Neural cell (in vitro differentiated cells): ENCODE measurements at regions not wholly inside any gene's neighbourhood (a gene's known extent, or its start where the extent isn't known, plus 50 kb on each side); places are given as distances from the start of the nearest gene placed in this dataset.

Experiments used
- H2AFZ ChIP-seq: fragments of 200-600, 300-800 bp; sonication (generic), shearing (Covaris generic); 2 replicates; pipeline ENCODE4 v1.6.0; 2014; ENCODE audit warnings: low read depth, mild to moderate bottlenecking, antibody characterized with exemption, low read length, moderate library complexity
- H3F3A ChIP-seq: fragments of 200-600 bp; shearing (Covaris generic); 2 replicates; pipeline ENCODE4 v1.6.1; 2016; ENCODE audit warnings: mild to moderate bottlenecking, moderate library complexity, mixed read lengths, antibody characterized with exemption, low read length; ENCODE audit not compliant: insufficient read depth, poor library complexity, severe bottlenecking
- H3K27ac ChIP-seq: fragments of 200-600, 300-800 bp; sonication (generic), shearing (Covaris generic); 2 replicates; pipeline ENCODE4 v1.5.1; 2014; ENCODE audit warnings: mild to moderate bottlenecking, low read length, moderate library complexity
- H3K27me3 ChIP-seq: fragments of 300-800, 200-600 bp; sonication (generic), shearing (Covaris generic); 2 replicates; pipeline ENCODE4 v1.6.0; 2014; ENCODE audit warnings: mild to moderate bottlenecking, low read depth, low read length, moderate library complexity; ENCODE audit not compliant: insufficient read depth
- H3K36me3 ChIP-seq: fragments of 300-800, 200-600 bp; sonication (generic), shearing (Covaris generic); 2 replicates; pipeline ENCODE4 v1.5.1; 2014; ENCODE audit warnings: mild to moderate bottlenecking, antibody characterized with exemption, low read length, moderate library complexity; ENCODE audit not compliant: insufficient read depth
- H3K4me2 ChIP-seq: fragments of 300-800, 200-600 bp; sonication (generic), shearing (Covaris generic); 2 replicates; pipeline ENCODE4 v1.6.0; 2014; ENCODE audit warnings: mild to moderate bottlenecking, low read length
- H3K4me3 ChIP-seq: fragments of 300-800, 200-600 bp; sonication (generic), shearing (Covaris generic); 2 replicates; pipeline ENCODE4 v1.5.1; 2014; ENCODE audit warnings: mild to moderate bottlenecking, low read length, moderate library complexity
- H3K79me2 ChIP-seq: fragments of 200-600 bp; shearing (Covaris generic); replicated peaks from 2 replicates; pipeline ENCODE4 v1.6.0; 2014; ENCODE audit warnings: mild to moderate bottlenecking, low read length, moderate library complexity; ENCODE audit not compliant: insufficient read depth
- H3K9ac ChIP-seq: fragments of 300-800, 200-600 bp; sonication (generic), shearing (Covaris generic); 2 replicates; pipeline ENCODE4 v1.6.1; 2016; ENCODE audit warnings: mild to moderate bottlenecking, low read length, mixed read lengths
- H3K9me2 ChIP-seq: fragments of 200-600 bp; shearing (Covaris generic); 2 replicates; pipeline ENCODE4 v1.6.1; 2016; ENCODE audit warnings: mild to moderate bottlenecking, low read length, mixed read lengths; ENCODE audit not compliant: insufficient read depth
- H3K9me3 ChIP-seq: fragments of 200-600, 300-800 bp; sonication (generic), shearing (Covaris generic); 2 replicates; pipeline ENCODE4 v1.6.1; 2016; ENCODE audit warnings: mild to moderate bottlenecking, mixed run types, low read length, moderate library complexity, mixed read lengths
- H4K20me1 ChIP-seq: fragments of 200-600 bp; shearing (Covaris generic); 2 replicates; pipeline ENCODE4 v1.6.1; 2016; ENCODE audit warnings: mild to moderate bottlenecking, mixed run types; ENCODE audit not compliant: insufficient read depth
- CTCF ChIP-seq: fragments of 450-650 bp; IDR thresholded peaks from 2 replicates; pipeline ENCODE4 v1.5.1; 2014; ENCODE audit warnings: antibody characterized with exemption, mild to moderate bottlenecking, moderate library complexity; ENCODE audit not compliant: poor library complexity, severe bottlenecking
- EP300 ChIP-seq: fragments of 450-650 bp; conservative IDR thresholded peaks from 2 replicates; pipeline ENCODE4 v1.6.1; 2014; ENCODE audit warnings: antibody characterized with exemption, mild to moderate bottlenecking, moderate library complexity; ENCODE audit not compliant: poor library complexity, severe bottlenecking
- EZH2 ChIP-seq: fragments of 200-600, 300-800 bp; shearing (Covaris generic), sonication (generic); IDR thresholded peaks from 2 replicates; pipeline ENCODE4 v1.6.1; 2014; ENCODE audit warnings: antibody characterized with exemption, low read length, borderline replicate concordance, mild to moderate bottlenecking; ENCODE audit not compliant: insufficient read depth, poor library complexity, severe bottlenecking
- MXI1 ChIP-seq: fragments of 450-650 bp; conservative IDR thresholded peaks from 2 replicates; pipeline ENCODE4 v1.6.1; 2014; ENCODE audit warnings: antibody characterized with exemption, mild to moderate bottlenecking; ENCODE audit not compliant: poor library complexity, severe bottlenecking
- POLR2AphosphoS5 ChIP-seq: IDR thresholded peaks from 2 replicates; pipeline ENCODE4 v1.6.1; 2012
- RAD21 ChIP-seq: fragments of 450-650 bp; conservative IDR thresholded peaks from 2 replicates; pipeline ENCODE4 v1.6.1; 2014; ENCODE audit warnings: antibody characterized with exemption, mild to moderate bottlenecking, moderate library complexity
- REST ChIP-seq: IDR thresholded peaks from 2 replicates; pipeline ENCODE4 v1.6.1; 2012; ENCODE audit warnings: borderline replicate concordance
- SMC3 ChIP-seq: fragments of 450-650 bp; conservative IDR thresholded peaks from 2 replicates; pipeline ENCODE4 v1.6.1; 2014; ENCODE audit warnings: antibody characterized with exemption, mild to moderate bottlenecking, moderate library complexity; ENCODE audit not compliant: poor library complexity
- TAF1 ChIP-seq: IDR thresholded peaks from 2 replicates; pipeline ENCODE4 v1.6.1; 2012; ENCODE audit warnings: low read depth

DNA sequence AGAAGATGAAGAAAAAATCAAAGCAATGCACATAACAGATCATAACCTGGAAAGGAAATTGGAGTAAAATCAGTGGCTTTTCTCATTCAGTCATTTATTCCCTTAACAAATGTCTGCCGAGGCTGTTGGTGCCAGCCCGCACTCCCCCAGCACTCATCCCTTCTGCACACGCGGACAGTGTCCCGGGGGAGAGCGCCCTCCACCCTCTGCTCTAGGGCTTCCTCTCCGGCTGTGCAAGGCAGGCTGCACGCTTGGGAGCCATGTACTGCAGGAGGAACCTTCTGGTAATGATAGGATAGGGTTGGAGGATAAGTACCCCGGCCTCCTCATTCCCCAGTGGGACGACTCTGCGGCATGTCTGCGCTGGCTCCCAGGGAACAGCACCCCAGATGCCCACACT is 134.5 kb downstream of the PAX1 start:
- Histone ChIP-seq H3K27ac (no peak overlapping the region), H3K9me2 (no peaks in the 10 kb centered on the region), H2AFZ (no peak overlapping the region), H3K27me3 (no peaks in the 10 kb centered on the region), H3K79me2 (no peaks in the 10 kb centered on the region), H3K4me3 (no peak overlapping the region), H3K9ac (no peak overlapping the region), H3F3A (no peaks in the 10 kb centered on the region), H3K36me3 (no peaks in the 10 kb centered on the region), H4K20me1 (no peaks in the 10 kb centered on the region), H3K4me2 (no peak overlapping the region), H3K9me3 (no peaks in the 10 kb centered on the region)
- no peak for TF ChIP-seq TAF1
- no peak for TF ChIP-seq MXI1
- TF ChIP-seq EP300 = no peak
- TF ChIP-seq RAD21 = no peak
- TF ChIP-seq REST = no peak
- no peak for TF ChIP-seq SMC3
- TF ChIP-seq EZH2 = no peak
- TF ChIP-seq POLR2AphosphoS5 = no peak
- no peak for TF ChIP-seq CTCF

- Histone ChIP-seq H3K4me2 (no peak overlapping the region), H3K4me3 (no peak overlapping the region), H2AFZ (no peak overlapping the region), H3K9me2 (no peaks in the 10 kb centered on the region), H3F3A (no peaks in the 10 kb centered on the region), H3K27ac (no peak overlapping the region), H3K36me3 (no peaks in the 10 kb centered on the region), H3K9ac (no peak overlapping the region), H4K20me1 (no peaks in the 10 kb centered on the region), H3K79me2 (no peaks in the 10 kb centered on the region), H3K9me3 (no peaks in the 10 kb centered on the region), H3K27me3 (no peaks in the 10 kb centered on the region)
- no peak for TF ChIP-seq REST
- TF ChIP-seq EZH2 = no peak
- TF ChIP-seq TAF1 = no peak
- no peak for TF ChIP-seq RAD21
- no peak for TF ChIP-seq SMC3
- no peak for TF ChIP-seq EP300
- no peak for TF ChIP-seq MXI1
- TF ChIP-seq POLR2AphosphoS5 = no peak
- TF ChIP-seq CTCF = no peak
These were observed 130.9 kb downstream of the PAX1 start for GRCh38 chr20:21836346-21836745.
